ENCODE measurements at regions not wholly inside any gene's neighbourhood (a gene's known extent, or its start where the extent isn't known, plus 50 kb on each side); places are given as distances from the start of the nearest gene placed in this dataset.

GRCh38 chr3:147941969-147942368 lies 532.8 kb downstream of the ZIC1 start:
- TF ChIP-seq POLR2A (IDR thresholded peaks at IDR 0.05): no peak
- TF ChIP-seq, protein P1, sequence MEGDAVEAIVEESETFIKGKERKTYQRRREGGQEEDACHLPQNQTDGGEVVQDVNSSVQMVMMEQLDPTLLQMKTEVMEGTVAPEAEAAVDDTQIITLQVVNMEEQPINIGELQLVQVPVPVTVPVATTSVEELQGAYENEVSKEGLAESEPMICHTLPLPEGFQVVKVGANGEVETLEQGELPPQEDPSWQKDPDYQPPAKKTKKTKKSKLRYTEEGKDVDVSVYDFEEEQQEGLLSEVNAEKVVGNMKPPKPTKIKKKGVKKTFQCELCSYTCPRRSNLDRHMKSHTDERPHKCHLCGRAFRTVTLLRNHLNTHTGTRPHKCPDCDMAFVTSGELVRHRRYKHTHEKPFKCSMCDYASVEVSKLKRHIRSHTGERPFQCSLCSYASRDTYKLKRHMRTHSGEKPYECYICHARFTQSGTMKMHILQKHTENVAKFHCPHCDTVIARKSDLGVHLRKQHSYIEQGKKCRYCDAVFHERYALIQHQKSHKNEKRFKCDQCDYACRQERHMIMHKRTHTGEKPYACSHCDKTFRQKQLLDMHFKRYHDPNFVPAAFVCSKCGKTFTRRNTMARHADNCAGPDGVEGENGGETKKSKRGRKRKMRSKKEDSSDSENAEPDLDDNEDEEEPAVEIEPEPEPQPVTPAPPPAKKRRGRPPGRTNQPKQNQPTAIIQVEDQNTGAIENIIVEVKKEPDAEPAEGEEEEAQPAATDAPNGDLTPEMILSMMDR (IDR thresholded peaks at IDR 0.05): no peak

Data from esophagus squamous epithelium (tissue), 4 donors.